ENCODE measurements at regions not wholly inside any gene's neighbourhood (a gene's known extent, or its start where the extent isn't known, plus 50 kb on each side); places are given as distances from the start of the nearest gene placed in this dataset.
"Not testable (repeated sequence)": the region's sequence is repeated elsewhere in the genome, so short reads cannot be mapped to it uniquely, and the experiment has no call there.

- DNase-seq = no peak
These were observed 148.9 kb upstream of the TNP1 start for GRCh38 chr2:217008794-217009193.

- no peak for DNase-seq
These were observed 146.4 kb upstream of the TNP1 start for GRCh38 chr2:217006217-217006616.

- no peak for DNase-seq
These were observed 144.8 kb upstream of the TNP1 start for GRCh38 chr2:217004656-217005055.

- DNase-seq = no peak
These were observed 141.9 kb upstream of the TNP1 start for GRCh38 chr2:217001740-217002139.

- DNase-seq = no peak
These were observed 140.5 kb upstream of the TNP1 start for GRCh38 chr2:217000406-217000805.

GRCh38 chr2:216996279-216996845, 136.5 kb upstream of the TNP1 start:
- DNase-seq = no peak

- DNase-seq = no peak
These were observed 134.5 kb upstream of the TNP1 start for GRCh38 chr2:216994353-216994854.

GRCh38 chr2:216992056-216992675, 132.3 kb upstream of the TNP1 start:
- no peak for DNase-seq

DNA sequence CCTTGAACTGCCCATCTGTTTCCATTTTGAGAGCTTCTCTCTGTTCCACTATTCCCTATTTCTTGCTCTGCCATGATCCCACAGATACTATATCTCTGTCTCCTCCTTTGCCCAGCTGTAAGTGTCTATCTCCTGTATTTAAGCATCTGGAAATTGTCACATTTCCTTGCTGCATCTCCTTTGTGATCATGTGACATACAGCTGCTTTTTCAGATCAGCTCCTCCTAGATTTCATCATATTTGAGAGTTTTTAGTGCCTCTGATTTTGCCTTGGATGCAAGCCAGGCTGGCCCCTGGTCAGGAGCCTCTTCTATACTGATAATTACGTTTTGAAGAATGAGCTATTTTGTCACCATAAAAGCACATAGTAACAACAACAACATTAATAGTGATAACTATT, 131.7 kb upstream of the TNP1 start:
- no peak for DNase-seq

GRCh38 chr2:216989340-216990129, 129.7 kb upstream of the TNP1 start:
- no peak for DNase-seq

DNA sequence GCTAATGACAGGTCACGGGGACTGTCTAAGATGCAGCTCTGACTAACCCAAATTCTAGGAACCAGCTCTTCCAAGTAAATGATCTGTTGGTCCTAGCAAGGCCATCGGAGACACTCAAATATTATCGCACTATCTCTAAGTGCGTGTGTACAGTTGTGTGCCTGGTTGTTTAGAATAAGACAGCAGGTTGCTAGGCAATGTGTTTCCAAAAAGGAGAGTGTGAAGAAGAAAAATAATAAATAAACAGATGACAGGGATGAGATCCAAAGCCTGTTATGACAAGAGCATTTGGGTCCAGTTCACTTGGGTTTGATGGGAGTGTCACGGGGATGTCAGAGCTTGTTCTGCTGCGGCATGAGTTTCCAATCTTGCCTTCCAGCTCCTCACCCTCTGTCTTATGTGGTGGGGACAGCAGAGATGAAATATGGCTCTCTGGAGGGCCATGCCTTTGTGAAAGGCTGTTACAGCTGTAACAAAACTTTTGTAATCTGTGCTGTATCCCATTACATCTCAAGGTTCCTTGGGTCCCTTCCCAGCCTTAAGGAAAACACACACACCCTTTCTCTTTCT, 127.5 kb upstream of the TNP1 start:
- no peak for DNase-seq

DNA sequence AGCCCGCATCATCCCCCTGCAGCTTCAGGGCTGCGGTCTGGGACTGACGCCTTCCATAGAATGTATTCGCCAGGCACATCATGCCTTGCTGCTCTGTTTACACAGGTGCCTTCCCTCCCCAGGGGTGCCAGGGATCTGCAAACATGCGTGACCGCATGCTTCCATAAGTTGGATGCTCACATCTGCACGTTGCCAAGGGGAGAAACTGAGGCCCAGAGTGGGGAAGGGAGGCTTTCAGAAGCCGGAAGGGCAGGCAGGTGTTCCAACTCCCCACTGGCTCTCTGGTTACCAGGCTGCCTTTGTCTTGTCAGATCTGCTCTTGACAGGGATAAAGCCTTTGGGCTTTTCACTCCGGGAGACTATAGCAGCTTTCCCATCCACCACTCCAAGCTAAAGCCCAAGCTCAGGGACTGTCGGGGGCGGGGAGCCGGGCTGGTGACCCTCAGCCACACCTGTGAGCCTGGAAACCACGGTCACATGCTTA, 125.8 kb upstream of the TNP1 start:
- DNase-seq = no peak

DNA sequence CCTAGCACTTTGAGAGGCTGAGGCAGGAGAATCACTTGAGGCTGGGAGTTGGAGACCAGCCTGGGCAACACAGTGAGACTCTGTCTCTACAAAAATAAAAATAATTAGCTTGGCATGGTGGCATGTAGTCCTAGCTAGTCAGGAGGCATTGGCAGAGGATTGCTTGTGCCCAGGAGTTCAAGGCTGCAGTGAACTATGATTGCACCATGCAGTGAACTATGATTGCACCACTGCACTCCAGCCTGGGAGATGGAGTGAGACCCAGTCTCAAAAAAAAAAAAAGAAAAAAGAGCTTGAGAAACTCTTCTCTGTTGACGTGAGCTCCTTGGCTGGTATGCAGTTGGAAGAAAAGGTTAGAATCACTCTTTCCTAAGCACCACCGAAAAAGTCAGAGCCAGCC, 125.1 kb upstream of the TNP1 start:
- no peak for DNase-seq

DNA sequence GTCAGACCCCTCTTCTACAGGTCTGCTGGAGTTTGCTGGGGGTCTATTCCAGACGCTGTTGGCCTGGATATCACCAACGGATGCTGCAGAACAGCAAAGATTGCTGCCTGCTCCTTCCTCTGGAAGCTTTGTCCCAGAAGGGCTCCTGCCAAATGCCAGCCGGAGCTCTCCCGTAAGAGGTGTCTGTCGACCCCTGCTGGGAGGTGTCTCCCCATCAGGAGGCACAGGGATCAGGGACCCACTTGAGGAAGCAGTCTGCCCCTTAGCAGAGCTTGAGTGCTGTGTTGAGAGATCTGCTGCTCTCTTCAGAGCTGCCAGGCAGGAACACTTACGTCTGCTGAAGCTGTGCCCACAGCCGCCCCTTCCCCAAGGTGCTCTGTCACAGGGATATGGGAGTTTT, 122.1 kb upstream of the TNP1 start:
- DNase-seq = not testable (repeated sequence)

DNA sequence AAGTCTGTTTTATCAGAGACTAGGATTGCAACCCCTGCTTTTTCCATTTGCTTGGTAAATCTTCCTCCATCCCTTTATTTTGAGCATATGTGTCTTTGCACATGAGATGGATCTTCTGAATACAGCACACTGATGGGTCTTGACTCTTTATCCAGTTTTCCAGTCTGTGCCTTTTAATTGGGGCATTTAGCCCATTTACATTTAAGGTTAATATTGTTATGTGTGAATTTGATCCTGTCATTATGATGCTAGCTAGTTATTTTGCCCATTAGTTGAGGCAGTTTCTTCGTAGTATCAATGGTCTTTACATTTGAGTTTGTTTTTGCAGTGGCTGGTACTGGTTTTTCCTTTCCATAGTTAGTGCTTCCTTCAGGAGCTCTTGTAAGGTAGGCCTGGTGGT, 120.6 kb upstream of the TNP1 start:
- DNase-seq = not testable (repeated sequence)

DNA sequence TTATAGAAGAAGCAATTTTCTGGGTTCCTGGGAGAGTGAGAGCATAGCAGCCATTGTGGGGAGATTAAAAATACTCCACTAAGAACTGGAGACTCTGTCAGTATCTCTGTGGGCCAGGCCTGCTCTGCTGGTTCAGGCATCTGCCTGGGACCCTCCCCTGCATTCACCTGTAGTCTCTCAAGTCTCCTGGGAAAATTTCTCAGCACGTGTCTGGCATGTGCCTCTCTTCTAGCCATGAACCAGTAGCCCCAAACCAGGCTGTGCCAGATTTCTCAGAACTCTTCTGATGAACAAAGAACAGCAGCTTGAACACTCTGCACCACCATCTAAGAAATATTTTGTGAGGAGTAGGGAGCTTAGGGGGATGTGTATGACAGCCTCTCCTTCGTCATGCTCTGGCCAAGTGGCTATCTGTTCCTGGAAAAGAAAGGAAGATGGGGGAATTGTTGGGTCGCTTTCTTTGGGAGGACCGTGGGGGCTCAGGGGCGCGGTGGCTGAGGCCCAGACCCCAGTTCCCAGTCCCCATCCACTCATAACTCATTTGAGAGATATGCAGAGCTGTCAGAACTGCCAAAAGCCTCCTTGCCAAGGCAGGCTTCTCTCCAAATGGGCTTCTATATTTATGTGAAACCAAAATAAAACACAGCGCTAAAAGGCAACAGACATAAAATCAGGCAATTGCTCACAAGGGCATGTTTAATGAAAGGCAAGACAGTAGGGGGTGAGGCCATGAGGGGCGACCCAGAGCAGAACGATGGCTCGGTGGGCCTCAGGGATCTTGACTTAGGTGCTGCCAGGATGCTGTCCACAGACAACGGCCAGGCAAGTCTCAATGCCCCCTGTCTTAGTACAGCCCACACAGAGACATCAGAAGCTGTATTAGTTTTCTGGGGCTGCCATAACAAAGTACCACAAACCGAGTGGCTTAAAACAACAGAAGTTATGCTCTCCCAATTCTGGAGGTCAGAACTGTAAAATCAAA, 114.7 kb upstream of the TNP1 start:
- no peak for DNase-seq

- DNase-seq = no peak
These were observed 111.7 kb upstream of the TNP1 start for GRCh38 chr2:216971593-216971992.

DNA sequence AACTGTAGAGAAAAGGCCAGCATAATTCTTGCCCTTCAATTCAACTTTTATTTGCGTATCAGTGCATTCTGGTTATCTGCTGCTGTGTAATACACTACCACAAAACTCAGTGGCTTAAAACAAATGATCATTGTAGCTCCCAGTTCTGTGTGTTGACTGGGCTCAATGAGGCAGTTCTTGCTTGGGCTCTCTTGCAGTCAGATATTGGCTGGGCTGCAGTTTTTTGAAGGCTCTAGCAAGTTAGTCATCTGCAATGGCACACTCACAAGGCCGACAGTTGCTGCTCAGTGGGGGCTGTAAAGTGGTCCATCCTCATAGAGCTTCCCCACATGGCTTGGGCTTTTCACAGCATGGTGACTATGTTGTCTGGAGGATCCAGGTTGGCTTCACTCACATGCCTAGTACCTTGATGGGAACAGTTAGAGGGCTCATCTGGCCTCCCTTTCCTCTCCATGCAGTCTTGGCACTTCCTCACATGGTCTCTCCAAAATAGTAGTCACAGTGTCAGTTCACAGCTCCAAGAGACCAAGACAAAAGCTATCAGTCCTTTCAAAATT, 110.6 kb upstream of the TNP1 start:
- DNase-seq = no peak

DNA sequence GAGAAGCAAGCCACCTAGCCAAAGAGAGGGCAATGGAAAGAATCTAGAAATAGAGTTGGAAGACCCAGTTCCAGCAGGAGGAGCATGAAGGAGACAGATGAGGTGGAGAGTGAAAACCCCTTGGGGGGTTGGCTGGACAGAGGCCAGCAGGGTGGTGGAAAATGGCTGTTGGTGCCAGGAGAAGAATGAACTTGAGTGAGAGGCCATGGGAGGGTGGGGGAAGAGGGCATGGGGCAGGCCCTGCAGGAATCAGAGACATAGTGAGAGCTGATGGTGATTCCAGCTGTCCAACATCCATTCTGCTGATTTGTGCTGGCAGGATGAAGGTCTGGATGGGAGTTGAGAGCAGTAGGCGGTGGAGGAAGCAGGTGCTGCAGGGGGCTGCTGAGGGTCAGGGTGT, 108.0 kb upstream of the TNP1 start:
- no peak for DNase-seq

DNA sequence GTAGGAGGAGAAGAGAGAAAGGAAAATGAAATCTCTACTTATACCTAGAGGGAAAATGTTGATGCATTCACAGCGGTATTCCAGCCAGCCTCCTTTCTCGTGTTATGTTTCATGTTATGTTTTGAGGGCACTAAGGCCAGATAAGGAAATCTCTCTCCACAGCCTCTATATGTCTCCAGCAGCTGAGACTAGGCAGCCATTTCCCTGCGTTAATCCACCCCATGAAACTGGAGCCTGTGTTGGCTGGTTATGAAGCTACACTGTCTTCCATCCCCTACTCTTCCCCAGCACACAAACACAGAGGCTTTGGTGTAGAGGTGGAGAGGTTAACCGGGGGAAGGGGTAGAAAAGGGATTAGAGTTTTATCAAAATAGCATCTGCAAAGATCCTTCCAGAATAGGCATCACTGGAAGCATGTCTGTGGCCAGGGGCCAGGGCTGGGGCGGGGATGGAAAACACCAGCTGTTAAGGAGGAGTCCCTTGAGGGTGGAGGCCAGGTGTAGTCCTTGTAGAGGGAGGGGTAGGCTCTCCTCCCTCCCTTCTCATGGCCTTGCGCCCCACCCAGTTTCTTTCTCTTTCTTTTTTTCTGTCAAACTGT, 100.9 kb upstream of the TNP1 start:
- DNase-seq = no peak

DNA sequence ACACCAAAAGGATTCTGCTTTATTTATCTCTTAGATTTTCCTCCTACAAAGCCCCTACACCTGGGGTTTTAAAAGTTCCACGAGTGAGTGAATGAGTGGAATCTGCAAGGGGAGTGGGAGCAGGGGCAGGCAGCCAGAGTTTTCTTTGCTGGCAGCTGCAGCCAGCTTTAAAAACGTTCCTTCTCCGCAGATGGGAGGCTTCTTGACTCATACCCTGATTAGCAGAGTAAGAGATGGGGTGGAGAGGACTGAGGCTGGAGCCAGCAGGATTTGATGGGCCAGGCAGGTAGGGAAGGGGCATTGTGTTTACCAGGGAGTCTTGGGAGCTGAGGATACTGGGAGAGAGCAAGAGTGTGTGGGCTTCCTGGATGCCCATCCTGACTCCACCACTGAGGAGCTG, 99.6 kb upstream of the TNP1 start:
- no peak for DNase-seq
